Brain microvascular endothelial cell (primary cell): ENCODE measurements at regions not wholly inside any gene's neighbourhood (a gene's known extent, or its start where the extent isn't known, plus 50 kb on each side); places are given as distances from the start of the nearest gene placed in this dataset.
A peak's percentile ranks its signal among the peaks of the same experiment; 100 is the strongest.

Experiments
- DNase-seq: peaks from one replicate; pipeline ENCODE4 v3.0.0-alpha.2; 2020
- H3K27ac ChIP-seq: fragments of 250-450 bp; sonication (Bioruptor Pico); 2 replicates; pipeline ENCODE4 v1.5.1; 2020; ENCODE audit warnings: mild to moderate bottlenecking, moderate library complexity
- H3K27me3 ChIP-seq: fragments of 250-450 bp; sonication (Bioruptor Pico); replicated peaks from 2 replicates; pipeline ENCODE4 v1.5.1; 2020; ENCODE audit warnings: mild to moderate bottlenecking
- H3K36me3 ChIP-seq: fragments of 250-450 bp; sonication (Bioruptor Pico); replicated peaks from 2 replicates; pipeline ENCODE4 v1.5.1; 2020; ENCODE audit warnings: mild to moderate bottlenecking
- H3K4me3 ChIP-seq: 2 replicates; pipeline ENCODE4 v1.5.1; 2011; ENCODE audit warnings: low read depth, mild to moderate bottlenecking, control low read depth, low read length, moderate library complexity
- CTCF ChIP-seq: IDR thresholded peaks from 2 replicates; pipeline ENCODE4 v1.5.1; 2011; ENCODE audit warnings: low read depth, mild to moderate bottlenecking, moderate library complexity, low read length, control low read depth, inconsistent platforms; ENCODE audit errors: missing control alignments
- in situ Hi-C: cut with HindIII; loops from 2 replicates; pipeline ENCODE4 v1.10.0; 2017; ENCODE audit warnings: low sequenced_read_pairs, low pct_ligation_motif_present

GRCh38 chr3:159635047-159635641 lies 353.5 kb upstream of the IL12A start:
- TF ChIP-seq CTCF, result no peak
- Histone ChIP-seq H3K36me3 (no peaks in the 10 kb centered on the region), H3K27ac (no peak overlapping the region), H3K27me3 (no peaks in the 10 kb centered on the region), H3K4me3 (no peak overlapping the region)
- DNase-seq, result peak; percentile 61
- in situ Hi-C loops, result no loop called here

DNA sequence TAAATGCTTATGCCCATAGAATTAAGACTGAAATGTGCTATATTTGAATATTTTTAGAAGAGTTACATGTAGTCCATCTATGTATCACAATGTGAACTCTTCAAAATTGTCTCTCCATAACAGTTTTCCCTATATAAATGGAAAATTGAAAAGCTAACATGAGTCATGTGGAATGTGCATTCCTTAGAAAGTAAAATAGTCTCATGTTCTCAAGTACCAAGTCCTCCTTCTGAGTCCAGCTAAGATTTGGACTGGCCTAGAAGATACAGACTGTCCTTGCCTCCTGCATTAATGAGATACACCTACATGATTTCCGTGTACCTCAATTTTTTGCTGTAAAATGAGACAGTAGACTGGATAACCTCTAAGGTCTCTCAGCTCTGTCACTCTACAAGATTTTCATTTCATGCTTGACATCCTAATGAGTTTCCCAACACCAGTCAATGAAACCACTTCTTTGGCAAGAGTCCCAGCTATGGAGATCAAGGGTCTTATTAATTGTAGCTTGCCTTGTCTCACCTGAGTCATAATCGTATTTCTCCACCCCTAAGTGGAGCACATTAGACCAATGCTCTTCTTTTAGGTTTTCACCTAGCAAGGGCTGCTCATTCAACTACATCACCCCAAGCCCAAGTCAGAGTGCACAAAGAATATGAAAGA lies 350.6 kb upstream of the IL12A start:
- Histone ChIP-seq H3K36me3 (no peaks in the 10 kb centered on the region), H3K27ac (no peak overlapping the region), H3K4me3 (no peak overlapping the region), H3K27me3 (no peaks in the 10 kb centered on the region)
- in situ Hi-C loops, result no loop called here
- TF ChIP-seq CTCF, result no peak
- no peak for DNase-seq

GRCh38 chr3:159640225-159640624 lies 348.4 kb upstream of the IL12A start:
- in situ Hi-C loops, result no loop called here
- TF ChIP-seq CTCF, result no peak
- no peaks in the 10 kb centered on the region for H3K27me3 ChIP-seq
- no peak overlapping the region for H3K27ac ChIP-seq
- no peak overlapping the region for H3K4me3 ChIP-seq
- no peaks in the 10 kb centered on the region for H3K36me3 ChIP-seq
- no peak for DNase-seq

DNA sequence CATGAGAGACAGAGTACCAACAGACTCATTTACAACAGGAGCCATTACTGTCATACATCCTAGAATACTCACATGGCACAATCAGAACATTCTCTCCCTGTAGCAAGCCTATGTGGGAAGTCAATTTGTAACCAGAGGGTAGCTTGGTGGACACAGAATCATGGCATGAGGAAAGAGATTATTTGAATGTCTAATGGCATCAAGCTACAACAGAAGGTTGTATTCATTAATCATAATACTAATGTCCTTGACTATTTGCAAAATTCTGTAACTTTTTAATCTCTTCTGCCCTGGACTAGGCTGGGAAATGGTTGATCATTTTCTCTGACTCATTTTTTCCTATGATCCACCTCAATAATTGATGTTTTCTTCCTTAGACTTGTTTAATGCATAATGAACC lies 345.2 kb upstream of the IL12A start:
- no peaks in the 10 kb centered on the region for H3K36me3 ChIP-seq
- no peak overlapping the region for H3K4me3 ChIP-seq
- in situ Hi-C loops, result no loop called here
- H3K27me3 ChIP-seq, result no peaks in the 10 kb centered on the region
- H3K27ac ChIP-seq, result no peak overlapping the region
- no peak for DNase-seq
- TF ChIP-seq CTCF, result no peak

- in situ Hi-C loops, result no loop called here
- no peaks in the 10 kb centered on the region for H3K27me3 ChIP-seq
- no peak overlapping the region for H3K4me3 ChIP-seq
- TF ChIP-seq CTCF, result no peak
- H3K27ac ChIP-seq, result no peak overlapping the region
- H3K36me3 ChIP-seq, result no peaks in the 10 kb centered on the region
- DNase-seq, result no peak
These were observed 342.8 kb upstream of the IL12A start for GRCh38 chr3:159645874-159646273.

GRCh38 chr3:159649951-159650350 lies 338.7 kb upstream of the IL12A start:
- H3K27ac ChIP-seq, result no peak overlapping the region
- in situ Hi-C loops, result no loop called here
- no peak for DNase-seq
- no peaks in the 10 kb centered on the region for H3K27me3 ChIP-seq
- TF ChIP-seq CTCF, result no peak
- no peaks in the 10 kb centered on the region for H3K36me3 ChIP-seq
- H3K4me3 ChIP-seq, result no peak overlapping the region
